T follicular helper cell (primary cell): ENCODE measurements at regions not wholly inside any gene's neighbourhood (a gene's known extent, or its start where the extent isn't known, plus 50 kb on each side); places are given as distances from the start of the nearest gene placed in this dataset.
"Not testable (repeated sequence)": the region's sequence is repeated elsewhere in the genome, so short reads cannot be mapped to it uniquely, and the experiment has no call there.

Experiments used
- DNase-seq: peaks from one replicate; pipeline ENCODE4 v3.0.0-alpha.2; 2020; ENCODE audit warnings: low read depth

DNA sequence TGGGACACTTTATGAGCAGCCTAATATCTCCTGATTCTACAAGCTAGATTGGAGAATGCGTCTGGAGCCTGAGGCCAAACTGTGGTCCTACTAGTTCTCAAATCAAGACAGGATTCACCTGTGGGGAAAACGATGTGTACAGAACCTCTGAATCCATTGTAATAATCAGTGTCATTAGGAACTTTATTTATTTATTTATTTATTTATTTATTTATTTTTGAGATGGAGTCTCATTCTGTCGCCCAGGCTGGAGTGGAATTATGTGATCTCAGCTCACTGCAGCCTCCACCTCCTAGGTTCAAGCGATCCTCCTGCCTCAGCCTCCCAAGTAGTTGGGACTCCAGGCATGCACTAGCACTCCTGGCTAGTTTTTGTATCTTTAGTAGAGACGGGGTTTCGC lies 52.6 kb upstream of the KIF26B start:
- not testable (repeated sequence) for DNase-seq

DNA sequence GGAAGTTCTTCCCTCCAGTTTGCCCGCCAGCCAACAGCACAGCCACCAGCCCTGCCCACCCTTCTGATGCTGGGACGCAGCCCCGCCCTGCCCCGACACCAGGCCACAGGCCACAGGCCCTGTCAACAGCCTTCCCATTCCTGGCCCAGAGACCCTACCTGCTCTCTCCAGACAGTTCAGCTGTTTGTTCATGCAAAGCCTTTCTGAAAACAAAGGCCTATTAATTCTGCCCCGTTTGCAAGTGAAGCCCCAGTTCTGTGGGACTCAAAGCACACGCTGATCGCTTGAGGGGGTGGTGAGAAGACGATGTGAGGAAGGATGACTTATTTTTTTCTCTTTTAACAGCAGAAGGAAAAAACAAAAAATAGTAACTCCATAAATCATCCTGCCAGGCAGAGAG lies 55.4 kb upstream of the KIF26B start:
- DNase-seq, result no peak

DNA sequence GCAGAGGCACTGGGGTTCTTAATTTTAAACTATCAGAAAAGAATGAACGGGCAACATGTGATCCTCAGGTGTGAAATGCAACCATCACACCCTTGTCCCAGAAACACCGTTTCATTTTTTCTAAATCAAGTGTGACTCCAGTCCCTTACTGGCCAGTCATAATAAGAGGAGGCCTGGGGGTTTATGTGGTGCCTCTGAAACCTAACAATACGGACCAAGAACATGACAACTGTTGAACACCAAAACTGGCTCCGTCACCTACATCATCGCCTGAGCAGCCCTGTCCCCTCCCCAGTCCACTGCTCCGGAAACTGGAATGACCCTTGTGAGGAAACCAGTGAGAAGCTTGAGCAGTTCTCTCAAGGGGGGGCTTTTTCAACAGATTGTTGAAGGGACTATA lies 55.9 kb upstream of the KIF26B start:
- no peak for DNase-seq

DNA sequence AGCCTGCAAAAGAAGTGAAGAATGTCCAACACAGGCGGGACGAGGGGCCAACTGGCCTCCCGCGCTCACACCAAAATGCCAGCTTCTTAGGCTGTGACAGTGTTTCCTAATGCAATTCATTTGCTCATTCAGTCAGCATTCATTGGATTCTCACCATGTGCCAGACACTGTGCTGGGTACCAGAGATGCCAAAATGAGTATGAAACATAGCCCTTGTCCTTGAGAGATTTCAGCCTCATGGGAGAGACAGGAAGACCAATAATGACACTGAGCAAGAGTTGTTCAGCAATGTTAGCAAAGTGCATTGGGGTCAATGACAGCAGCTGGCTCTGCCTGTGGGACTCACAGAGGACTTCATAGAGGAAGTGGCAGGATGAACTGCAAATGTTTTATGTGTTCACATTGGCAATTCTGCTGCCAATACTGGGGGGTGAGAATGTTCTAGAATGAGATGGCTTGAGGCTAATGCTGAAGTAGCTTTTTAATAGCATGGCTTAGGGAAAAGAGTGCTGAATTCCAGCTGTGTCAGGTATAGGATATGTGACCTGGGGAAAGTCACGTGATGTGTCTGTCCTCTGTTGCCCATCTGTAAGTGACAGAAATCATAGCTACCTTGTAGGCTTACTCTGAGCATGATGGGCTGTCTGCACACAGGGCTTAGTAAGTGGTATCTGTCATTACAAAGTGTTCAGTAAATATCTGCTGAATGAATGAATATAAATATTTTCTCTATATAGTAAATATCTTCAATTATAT lies 58.3 kb upstream of the KIF26B start:
- DNase-seq, result no peak

DNA sequence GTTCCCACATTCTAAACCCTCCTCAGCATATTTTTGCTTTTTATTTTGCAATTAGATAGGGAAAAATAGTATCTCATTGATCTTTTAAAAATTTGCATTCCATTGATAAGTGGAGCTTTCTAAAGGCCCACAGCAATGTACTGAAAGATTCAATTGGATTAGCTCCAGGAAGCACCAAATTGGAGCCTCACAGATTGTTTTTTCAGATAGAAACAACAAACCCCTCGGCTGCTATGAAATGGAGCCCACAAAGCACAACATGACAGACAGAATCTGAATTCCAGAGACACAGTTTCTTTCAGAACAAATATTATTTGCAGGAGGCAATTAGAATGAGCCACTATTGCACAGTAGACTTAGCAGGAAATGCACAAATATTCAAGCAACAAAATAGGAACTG lies 58.9 kb upstream of the KIF26B start:
- DNase-seq, result no peak

DNA sequence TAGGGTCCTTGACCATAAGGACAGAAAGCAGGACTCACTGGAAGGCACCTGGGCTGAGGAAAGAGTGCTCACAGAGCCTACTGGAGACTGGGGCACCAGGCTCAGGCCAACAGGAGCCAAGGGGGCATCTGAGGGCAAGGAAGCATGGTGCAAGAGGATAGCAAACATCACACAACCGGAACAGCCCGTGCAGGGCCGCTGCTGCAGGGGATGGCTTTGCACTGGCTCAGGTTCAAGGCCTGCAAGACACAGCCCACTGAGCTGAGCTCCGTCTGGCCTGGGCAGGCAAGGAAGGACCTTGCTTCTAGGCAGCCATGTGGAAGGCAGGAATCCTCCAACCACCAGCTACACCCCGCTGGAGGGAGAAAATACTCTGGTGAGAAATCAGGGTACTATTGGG lies 59.8 kb upstream of the KIF26B start:
- no peak for DNase-seq

DNA sequence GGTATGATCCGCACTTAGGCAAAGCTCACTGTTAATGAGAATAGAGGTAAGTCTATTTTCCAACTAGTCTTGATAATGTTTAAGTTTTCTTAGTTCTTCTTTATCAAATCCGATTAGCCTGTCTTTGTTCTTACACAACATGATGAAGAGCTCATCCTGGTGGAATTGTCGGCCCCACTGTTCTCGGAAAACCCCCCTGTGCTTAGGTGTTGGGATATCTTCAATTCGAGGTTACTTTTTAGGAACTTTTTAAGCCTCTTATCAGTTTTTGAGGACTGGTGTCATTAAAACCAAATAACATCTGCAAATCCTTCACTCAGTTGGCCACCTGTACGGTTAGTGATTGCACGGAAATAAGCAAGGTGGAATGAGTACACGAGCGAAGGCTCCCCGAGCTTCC lies 60.7 kb upstream of the KIF26B start:
- DNase-seq, result no peak

DNA sequence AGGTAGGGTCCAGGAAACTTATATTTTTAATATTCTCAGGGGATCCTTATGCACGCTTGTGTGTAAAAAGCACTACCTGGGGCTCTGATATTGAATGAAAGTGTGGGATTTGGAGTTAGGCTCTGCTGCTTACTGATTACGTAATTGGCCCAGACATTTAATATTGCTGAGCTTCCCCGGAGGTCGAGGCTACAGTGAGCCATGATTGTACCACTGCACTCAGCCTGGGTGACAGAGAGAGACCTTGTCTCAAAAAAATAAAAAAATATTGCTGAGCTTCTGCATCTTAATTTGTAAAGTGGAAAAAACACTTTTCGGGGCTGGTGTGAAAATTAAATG lies 62.2 kb upstream of the KIF26B start:
- no peak for DNase-seq

DNA sequence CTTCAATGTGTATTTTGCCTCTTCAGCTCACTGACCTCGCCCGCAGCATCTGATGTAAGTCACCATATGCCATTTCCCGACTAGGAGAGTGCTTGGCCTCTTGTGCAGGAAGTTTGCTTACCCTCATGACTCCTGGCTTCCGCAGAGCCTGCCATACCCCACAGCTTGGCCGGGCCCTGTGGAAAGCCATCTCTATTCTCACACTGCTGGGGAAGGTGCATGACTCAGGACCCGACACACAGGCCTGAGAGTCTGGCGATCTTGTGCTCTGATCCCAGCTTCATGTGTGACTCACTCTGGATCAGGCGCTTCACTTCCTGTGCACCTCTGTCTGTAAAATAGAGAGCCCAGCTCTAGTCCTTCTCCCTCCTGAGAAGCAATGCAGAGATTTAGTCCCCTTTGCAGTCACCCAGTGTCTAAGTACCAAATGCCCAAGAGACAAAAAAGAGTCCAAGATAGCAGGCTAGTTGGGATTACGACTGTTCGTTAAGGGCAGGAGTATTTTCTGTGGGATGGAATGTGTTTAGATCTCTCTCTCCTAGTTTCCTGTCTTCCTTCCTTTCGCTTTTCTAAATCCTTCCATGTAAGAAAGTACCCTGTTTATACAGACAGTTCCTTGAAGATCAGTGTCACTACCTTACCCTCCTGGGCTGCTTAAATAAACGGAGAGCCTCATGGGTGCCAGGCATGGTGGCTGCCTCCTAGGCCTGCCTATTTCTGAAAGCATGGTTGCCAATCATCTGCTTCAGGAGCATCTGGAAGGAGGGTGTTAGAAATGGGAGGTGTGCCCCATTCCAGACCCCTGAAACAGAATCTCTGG lies 62.8 kb upstream of the KIF26B start:
- DNase-seq, result no peak

DNA sequence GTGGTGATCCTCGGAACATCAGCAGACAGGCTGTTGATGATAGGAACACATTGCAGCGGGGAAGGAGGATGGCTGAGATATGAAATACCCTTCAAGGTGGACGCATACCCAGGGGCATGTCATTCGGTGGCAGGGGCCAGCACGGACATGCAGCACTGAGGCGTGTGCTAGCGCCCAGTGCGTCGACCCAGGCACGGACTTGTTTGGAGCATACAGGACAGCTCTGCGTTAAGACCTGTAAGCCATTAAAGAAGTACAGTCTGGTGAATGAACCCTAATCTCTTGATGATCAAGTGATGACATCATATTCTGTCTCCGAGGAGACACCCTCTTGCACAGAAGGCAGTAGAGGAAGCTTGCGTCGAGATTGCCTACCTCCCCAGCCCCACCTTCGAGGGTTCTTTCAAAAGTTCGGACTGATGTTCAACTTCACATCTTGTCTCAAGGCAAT lies 63.6 kb upstream of the KIF26B start:
- DNase-seq, result no peak

DNA sequence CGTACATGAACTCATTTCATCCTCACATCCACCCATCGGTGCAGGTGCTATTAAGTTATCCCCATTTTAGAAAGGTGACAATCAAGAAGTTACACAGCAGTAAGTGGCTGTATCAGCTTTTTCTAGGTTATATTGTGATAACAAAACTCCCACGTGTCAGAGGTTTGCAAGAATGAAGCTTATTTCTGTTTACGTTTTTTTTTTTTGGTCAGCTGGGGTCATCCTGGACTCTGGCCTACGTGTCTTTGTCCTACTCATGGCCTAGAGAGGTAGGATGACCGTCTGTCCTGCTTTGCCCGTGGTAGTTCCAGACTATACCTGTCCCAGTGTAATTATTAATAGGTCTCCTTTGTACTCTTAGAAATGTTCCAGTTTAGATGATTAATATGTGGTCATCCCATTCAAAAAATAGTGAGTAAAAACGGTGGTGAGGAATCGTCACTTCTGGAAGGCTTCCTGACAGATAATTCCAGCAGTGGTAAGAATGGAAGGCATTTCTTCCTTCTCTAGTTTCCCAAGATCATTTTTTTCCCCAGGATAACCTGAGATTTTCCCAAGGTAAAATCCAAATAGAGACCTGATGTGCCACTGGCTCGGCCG lies 64.2 kb upstream of the KIF26B start:
- no peak for DNase-seq

DNA sequence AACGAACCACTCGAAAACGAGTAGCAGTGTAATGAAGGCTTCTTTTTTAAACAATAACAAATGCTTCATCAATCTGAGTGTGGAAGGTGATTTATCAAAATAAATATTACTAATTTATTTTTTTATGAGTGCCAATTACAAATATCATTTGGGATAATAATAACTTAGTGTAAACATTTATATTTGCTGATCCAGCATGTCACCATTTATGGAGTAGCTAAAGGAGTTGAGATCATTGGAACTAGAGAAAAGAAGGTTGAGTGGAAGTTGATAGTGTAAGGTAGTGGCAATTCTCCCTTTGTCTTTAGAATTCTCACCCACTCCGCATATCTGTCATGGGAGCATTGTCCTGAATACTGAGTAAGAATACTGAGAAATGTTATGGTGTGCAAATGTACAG lies 67.1 kb upstream of the KIF26B start:
- no peak for DNase-seq

DNA sequence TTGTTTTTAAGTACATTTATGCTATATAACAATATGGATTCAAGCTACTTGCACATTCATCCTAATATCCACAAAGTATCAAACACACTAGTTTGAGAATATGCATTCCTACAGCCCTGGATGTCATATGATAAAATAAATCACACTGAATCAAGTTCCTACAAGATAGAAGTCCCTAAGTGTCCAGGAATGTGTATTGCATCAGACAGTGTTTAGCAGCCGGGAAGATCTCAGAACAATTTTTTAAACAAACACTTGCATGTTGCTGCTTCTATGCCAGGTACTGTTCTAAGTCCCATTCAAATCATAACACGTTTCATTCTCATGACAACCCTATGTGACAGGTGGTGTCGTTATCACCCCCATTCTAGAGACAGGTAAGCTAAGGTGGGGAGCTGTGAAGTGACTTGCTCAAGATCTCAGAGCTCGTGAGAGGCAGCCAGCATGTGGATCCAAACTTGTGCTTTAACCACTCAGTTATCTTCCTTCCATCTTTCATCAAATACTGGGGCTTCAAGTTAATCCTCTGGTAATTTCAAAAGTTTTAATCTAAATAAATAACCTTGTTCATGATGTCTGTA lies 68.3 kb upstream of the KIF26B start:
- no peak for DNase-seq

DNA sequence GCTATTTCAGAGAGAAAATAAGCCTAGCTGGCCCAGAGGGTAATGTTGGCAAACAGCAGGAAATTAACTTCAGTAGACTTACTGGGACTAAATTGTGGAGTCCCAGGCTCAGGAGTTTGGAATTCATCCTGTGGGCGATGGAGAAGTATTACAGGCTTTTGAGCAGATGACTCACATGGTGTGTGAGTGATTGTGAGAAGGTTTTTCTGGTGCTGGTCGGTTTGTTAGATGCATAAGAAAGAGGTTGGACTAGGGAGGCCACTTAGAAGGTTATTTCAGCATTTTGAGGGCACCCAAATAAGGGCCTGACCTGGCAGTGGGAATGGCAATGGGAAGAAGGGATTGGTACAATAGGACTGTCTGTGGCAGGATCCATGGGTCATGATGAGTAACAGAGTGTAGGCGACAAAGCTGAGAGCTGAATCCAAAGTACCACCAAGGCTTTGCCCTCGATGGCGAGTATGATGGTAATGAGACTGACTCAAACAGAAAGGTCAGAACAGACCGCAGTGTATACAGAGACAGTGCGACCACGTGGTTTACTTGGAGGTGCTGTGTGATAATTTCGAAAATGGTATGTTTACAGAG lies 69.2 kb upstream of the KIF26B start:
- DNase-seq, result no peak

DNA sequence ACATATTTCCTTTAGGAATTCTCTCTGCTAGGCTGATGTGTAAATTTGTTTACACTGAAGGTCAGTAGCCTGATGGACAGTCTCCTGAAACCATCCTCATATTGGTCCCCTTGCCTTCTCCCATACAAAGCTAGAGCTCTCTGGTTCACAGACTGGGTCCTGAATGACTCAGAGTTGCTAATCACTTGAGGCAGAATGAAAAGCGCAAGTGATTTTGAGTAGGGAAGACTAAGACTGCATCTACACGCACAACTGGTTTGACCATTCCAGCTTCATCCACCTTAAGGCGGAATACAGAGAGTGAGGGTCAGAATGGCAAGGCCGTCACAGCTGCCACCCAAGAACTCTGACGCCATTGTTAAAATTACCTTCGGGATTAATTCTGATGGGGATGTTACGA lies 70.2 kb upstream of the KIF26B start:
- no peak for DNase-seq

DNA sequence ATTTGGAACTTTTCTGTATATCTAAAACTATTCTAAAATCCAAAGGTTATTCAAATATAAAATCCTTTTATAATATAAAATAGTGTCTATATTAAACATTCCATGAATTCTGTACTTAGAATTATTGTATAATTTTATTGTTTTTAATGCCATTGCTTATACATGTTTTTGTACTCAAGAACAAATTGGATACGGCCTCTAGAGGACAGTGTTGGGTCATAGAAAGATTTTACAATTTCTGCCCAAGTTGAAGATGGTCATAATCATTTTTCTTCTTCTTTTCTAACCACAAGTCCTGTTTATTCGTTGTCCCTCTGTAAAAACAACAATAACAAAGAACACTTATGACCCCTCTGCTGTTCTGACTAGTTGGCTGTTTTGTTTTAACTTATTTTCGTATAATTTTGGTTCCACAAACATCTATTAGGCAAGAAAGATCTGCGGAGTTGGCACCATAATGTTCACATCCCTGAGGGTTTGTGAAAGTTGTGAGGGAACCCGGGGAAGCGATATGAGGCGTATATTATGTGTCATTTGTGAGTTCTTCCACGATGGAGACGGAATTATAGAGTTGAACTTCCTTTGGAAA lies 75.7 kb upstream of the KIF26B start:
- no peak for DNase-seq

DNA sequence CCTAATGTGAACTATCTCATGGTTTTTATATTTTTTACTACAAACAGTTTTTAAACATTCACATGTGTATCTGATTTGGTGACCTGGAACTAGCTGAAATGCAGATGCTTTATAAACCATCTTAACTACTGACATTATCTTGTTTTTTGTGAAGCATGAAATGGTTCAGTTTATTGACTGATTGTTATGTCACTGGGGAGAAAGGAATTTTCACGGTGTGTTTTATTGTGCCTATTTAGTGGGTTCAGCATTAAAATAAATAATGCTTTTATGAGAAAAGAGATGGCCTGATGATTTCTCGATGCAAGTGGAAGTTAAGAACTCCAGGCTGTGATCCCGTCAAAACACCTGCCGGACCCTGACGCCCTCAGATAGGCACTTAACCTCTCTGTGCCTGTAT lies 79.9 kb upstream of the KIF26B start:
- no peak for DNase-seq

DNA sequence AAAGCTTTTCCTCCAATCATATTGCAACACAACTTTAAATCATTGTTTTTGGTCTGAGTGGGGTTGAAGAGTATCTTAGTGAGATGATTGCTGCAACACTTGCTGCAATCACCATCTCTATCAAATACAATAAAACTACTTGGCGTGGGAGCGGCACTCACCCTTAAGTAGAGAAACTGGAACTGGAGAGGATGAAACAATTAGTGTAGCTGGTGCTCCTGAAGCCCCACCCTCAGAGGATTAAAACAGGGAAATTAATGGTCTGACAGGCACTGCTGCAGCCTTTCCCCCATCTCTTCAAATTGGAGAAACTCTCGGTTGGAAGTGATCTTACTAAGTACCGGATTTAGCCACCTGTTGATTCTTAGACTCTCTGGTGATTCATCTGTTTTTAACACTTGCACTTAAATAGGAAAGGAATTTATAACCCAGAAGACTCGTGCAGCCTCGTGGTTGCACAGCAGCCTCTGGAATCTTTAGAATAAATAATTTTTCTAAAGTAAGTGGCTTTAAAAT lies 80.5 kb upstream of the KIF26B start:
- no peak for DNase-seq

DNA sequence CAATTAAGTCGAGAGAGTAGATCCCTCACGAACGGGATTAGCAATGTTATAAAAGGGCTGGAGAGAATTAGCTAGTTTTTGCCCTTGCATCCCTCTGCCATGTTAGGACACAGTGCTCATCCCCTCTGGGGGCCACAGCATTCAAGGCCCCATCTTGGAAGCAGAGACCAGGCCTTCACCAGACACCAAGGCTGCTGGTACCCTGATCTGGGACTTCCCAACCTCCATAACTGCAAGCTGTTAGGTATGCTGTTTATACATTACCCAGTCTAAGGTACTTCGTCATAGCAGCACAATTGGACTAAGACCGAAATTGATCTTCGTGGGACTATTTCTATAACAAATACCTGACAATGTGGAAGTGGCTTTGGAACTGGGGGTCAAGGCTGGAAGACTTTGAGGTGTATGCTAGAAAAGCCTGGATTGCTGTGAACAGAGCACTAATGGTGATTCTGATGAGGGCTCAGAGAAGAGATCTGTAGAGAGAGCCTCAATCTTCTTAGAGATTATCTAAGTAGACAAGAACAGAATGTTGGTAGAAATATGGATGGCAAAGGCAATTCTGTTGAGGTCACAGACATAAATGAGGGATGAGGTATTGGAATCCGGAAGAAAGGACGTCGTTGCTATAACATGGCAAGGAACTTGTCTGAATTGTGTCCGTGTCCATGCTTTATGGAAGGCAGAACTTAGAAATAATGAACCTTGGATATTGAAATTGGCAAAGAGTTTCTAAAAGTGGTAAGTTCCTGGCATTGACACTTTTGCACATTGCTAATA lies 83.8 kb upstream of the KIF26B start:
- DNase-seq, result no peak

DNA sequence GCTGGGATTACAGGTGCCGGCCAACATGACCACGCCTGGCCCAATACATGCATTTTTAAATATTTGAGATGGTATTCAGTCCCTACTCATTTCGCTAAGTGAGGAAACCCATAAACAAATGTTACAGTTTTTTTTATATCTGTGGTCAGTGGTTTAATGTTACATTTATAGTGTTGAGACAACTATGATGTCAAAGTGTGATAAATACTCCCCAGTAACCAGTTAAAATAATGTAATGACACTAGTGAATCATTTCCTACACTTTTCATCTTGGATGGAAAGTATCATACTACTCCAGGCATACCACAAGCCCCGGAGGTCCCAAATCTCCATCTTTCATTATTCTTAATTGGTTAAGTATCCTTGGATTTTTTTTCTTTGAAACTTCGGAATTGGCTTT lies 87.5 kb upstream of the KIF26B start:
- DNase-seq, result no peak

DNA sequence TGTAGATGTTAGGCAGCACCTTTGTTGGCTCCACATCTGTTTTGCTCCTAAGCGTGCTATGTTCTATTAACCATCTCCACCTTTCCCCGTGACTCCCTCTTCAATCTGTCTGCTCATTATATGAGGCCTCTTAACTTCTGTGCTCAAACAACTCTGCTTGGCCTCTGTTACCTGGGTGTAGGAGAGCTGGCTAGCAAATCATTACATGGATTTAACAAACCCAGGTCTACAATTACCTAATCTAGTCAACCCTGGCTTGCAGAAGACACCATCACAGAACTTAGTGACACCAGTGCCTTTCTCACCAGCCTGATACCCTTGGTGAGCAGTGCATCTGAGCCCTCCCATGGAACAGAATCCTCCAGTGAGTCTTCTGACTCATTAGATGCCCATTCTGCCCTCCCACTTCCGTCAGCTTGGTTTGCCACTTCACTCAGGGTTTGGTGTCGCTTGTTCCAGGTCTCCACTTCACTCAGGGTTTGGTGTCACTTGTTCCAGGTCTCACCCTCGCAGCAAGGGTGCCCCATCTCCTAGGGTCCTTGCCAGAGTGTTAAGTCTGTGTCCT lies 92.0 kb upstream of the KIF26B start:
- DNase-seq, result no peak
